Fibroblast of lung (primary cell): ENCODE measurements at regions not wholly inside any gene's neighbourhood (a gene's known extent, or its start where the extent isn't known, plus 50 kb on each side); places are given as distances from the start of the nearest gene placed in this dataset.

Source experiments
- CTCF ChIP-seq, 2 donors: IDR thresholded peaks in 1 of 2; conservative IDR thresholded peaks in 1 of 2; 1 replicate in 1 of 2; 2 replicates in 1 of 2; pipeline ENCODE4 v1.5.1; 2011 to 2012; ENCODE audit warnings: low read length in 2 of 2, control low read depth in 1 of 2, inconsistent platforms in 1 of 2, low read depth in 1 of 2, mild to moderate bottlenecking in 1 of 2
- EZH2 ChIP-seq: IDR thresholded peaks from 2 replicates; pipeline ENCODE4 v1.5.1; 2012; ENCODE audit warnings: low read length, control low read depth, mild to moderate bottlenecking; ENCODE audit errors: missing control alignments

- TF ChIP-seq EZH2 = no peak
- no peak for TF ChIP-seq CTCF (conservative IDR thresholded peaks at IDR 0.05 in 1 of 2, IDR thresholded peaks at IDR 0.05 in 1 of 2; ENCODE audit: low read depth in 1 of 2, low read length in 2 of 2)
Observed at GRCh38 chr6:132020138-132020581, 69.0 kb upstream of the CCN2 start.
